ENCODE measurements at regions not wholly inside any gene's neighbourhood (a gene's known extent, or its start where the extent isn't known, plus 50 kb on each side); places are given as distances from the start of the nearest gene placed in this dataset.

- WGBS (ENCODE audit: extremely low coverage, insufficient read length, low lambda C conversion rate) = no CpG with 5 or more reads among the region's 3 CpGs
Measured at GRCh38 chr4:100631281-100631968, 113.6 kb upstream of the EMCN start.

More at GRCh38 chr4:100631281-100631968, 113.6 kb upstream of the EMCN start:
- H3K27me3 Mint-ChIP-seq (ENCODE audit: low read depth) = no peaks in the 10 kb centered on the region
- DNase-seq = no peak
- H3K4me1 ChIP-seq (ENCODE audit: insufficient read depth, low read length) = no peaks in the 10 kb centered on the region
- no peak overlapping the region for H2BK12ac ChIP-seq (ENCODE audit: insufficient read length, low read depth, low read length)
- no peak for TF ChIP-seq CTCF (conservative IDR thresholded peaks at IDR 0.05)
- no peak overlapping the region for H3T11ph ChIP-seq (ENCODE audit: low read length)
- no peaks in the 10 kb centered on the region for H3K27me3 ChIP-seq (ENCODE audit: insufficient read depth, low read length)
- no peak overlapping the region for H3K4me3 Mint-ChIP-seq
- no peak overlapping the region for H3K23ac ChIP-seq (ENCODE audit: insufficient read length, low read depth, low read length)
- no peak overlapping the region for H3K18ac ChIP-seq (ENCODE audit: insufficient read length, low read depth, low read length)
- no peak overlapping the region for H2BK120ac ChIP-seq (ENCODE audit: low read depth, low read length, poor library complexity, severe bottlenecking)
- no peak overlapping the region for H4K5ac ChIP-seq (ENCODE audit: insufficient read length, low read depth, low read length)
- no peak overlapping the region for H4K91ac ChIP-seq (ENCODE audit: insufficient read length, low read depth, low read length)
- H3K56ac ChIP-seq (ENCODE audit: insufficient read length, low read depth, low read length) = no peak overlapping the region
- no peak overlapping the region for H2BK20ac ChIP-seq (ENCODE audit: low read depth, low read length, poor library complexity, severe bottlenecking)
- no peaks in the 10 kb centered on the region; a peak in 1 of 7 replicates for H3K36me3 Mint-ChIP-seq (ENCODE audit: insufficient read depth in 1 of 3, low read depth in 3 of 3)
- no peaks in the 10 kb centered on the region for H4K20me1 ChIP-seq (ENCODE audit: control insufficient read depth, insufficient read depth, insufficient read length)
- no peak overlapping the region for H3K4ac ChIP-seq (ENCODE audit: low read depth, low read length)
- H3K14ac ChIP-seq (ENCODE audit: insufficient read depth, low read length) = no peak overlapping the region
- H3K23me2 ChIP-seq (ENCODE audit: insufficient read length, low read depth, low read length, poor library complexity, severe bottlenecking) = no peaks in the 10 kb centered on the region
- no peak overlapping the region for H4K8ac ChIP-seq (replicated peaks; ENCODE audit: insufficient read length, low read depth, low read length)
- no peak overlapping the region for H3K27ac Mint-ChIP-seq
- no peak overlapping the region for H2BK15ac ChIP-seq (ENCODE audit: low read depth, low read length)
- no peaks in the 10 kb centered on the region for H3K79me2 ChIP-seq (ENCODE audit: insufficient read depth, low read length)
- no peak overlapping the region for H2BK5ac ChIP-seq (ENCODE audit: insufficient read length, low read length)
- no peaks in the 10 kb centered on the region for H3K9me3 Mint-ChIP-seq
- no peaks in the 10 kb centered on the region for H3K9me3 ChIP-seq (ENCODE audit: control insufficient read depth, low read depth, low read length)
- H2AFZ ChIP-seq (ENCODE audit: low read length) = no peak overlapping the region
- H3K4me2 ChIP-seq (ENCODE audit: insufficient read depth, insufficient read length, low read length) = no peak overlapping the region
- no peak overlapping the region for H3K9ac ChIP-seq (ENCODE audit: extremely low read depth, insufficient read length, low read length)
- H3K79me1 ChIP-seq (ENCODE audit: insufficient read depth, low read depth, low read length, poor library complexity, severe bottlenecking) = no peaks in the 10 kb centered on the region
- no peaks in the 10 kb centered on the region for H3K4me1 Mint-ChIP-seq
- H2AK5ac ChIP-seq (ENCODE audit: insufficient read length, low read length) = no peak overlapping the region
- no peak overlapping the region for H3K27ac ChIP-seq (ENCODE audit: insufficient read length, low read depth, low read length)

Measured in H9 (cell line).